Skeletal muscle cell (primary cell): ENCODE measurements at regions not wholly inside any gene's neighbourhood (a gene's known extent, or its start where the extent isn't known, plus 50 kb on each side); places are given as distances from the start of the nearest gene placed in this dataset.

Experiments
- DNase-seq: peaks from one replicate; pipeline ENCODE4 v3.0.0-alpha.2; 2010; ENCODE audit warnings: low read depth
- H3K4me3 ChIP-seq: 2 replicates; pipeline ENCODE4 v1.5.1; 2011; ENCODE audit warnings: low read depth, mild to moderate bottlenecking, control low read depth, low read length, moderate library complexity

GRCh38 chr11:103651341-103651998, 385.0 kb upstream of the DDI1 start:
- no peak for DNase-seq

GRCh38 chr11:103652013-103652412, 384.4 kb upstream of the DDI1 start:
- DNase-seq = no peak

More at GRCh38 chr11:103651341-103651998, 385.0 kb upstream of the DDI1 start:
- H3K4me3 ChIP-seq = no peak overlapping the region

GRCh38 chr11:103656382-103656781, 380.1 kb upstream of the DDI1 start:
- no peak for DNase-seq
- H3K4me3 ChIP-seq = no peak overlapping the region

More at GRCh38 chr11:103652013-103652412, 384.4 kb upstream of the DDI1 start:
- H3K4me3 ChIP-seq = no peak overlapping the region

GRCh38 chr11:103659206-103659618, 377.2 kb upstream of the DDI1 start:
- DNase-seq = no peak
- H3K4me3 ChIP-seq = no peak overlapping the region

GRCh38 chr11:103659743-103660142, 376.7 kb upstream of the DDI1 start:
- no peak for DNase-seq

GRCh38 chr11:103661185-103661584, 375.3 kb upstream of the DDI1 start:
- no peak for DNase-seq
- no peak overlapping the region for H3K4me3 ChIP-seq

More at GRCh38 chr11:103659743-103660142, 376.7 kb upstream of the DDI1 start:
- no peak overlapping the region for H3K4me3 ChIP-seq

- no peak for DNase-seq
- no peak overlapping the region for H3K4me3 ChIP-seq
Observed at GRCh38 chr11:103661991-103662390, 374.4 kb upstream of the DDI1 start.

GRCh38 chr11:103662880-103663279, 373.6 kb upstream of the DDI1 start:
- DNase-seq = no peak
- H3K4me3 ChIP-seq = no peak overlapping the region

GRCh38 chr11:103668859-103669258, 367.6 kb upstream of the DDI1 start:
- H3K4me3 ChIP-seq = no peak overlapping the region
- no peak for DNase-seq

GRCh38 chr11:103671143-103671651, 365.2 kb upstream of the DDI1 start:
- H3K4me3 ChIP-seq = no peak overlapping the region
- DNase-seq = no peak

- no peak for DNase-seq
- no peak overlapping the region for H3K4me3 ChIP-seq
Observed at GRCh38 chr11:103673773-103674172, 362.7 kb upstream of the DDI1 start.

GRCh38 chr11:103676413-103676812, 360.0 kb upstream of the DDI1 start:
- DNase-seq = peak; percentile 22
- no peak overlapping the region for H3K4me3 ChIP-seq

GRCh38 chr11:103680826-103681225, 355.6 kb upstream of the DDI1 start:
- no peak for DNase-seq
- H3K4me3 ChIP-seq = no peak overlapping the region

- no peak for DNase-seq
- H3K4me3 ChIP-seq = no peak overlapping the region
Observed at GRCh38 chr11:103681855-103682254, 354.6 kb upstream of the DDI1 start.

- DNase-seq = no peak
- H3K4me3 ChIP-seq = no peak overlapping the region
Observed at GRCh38 chr11:103682318-103683184, 353.9 kb upstream of the DDI1 start.

- no peak for DNase-seq
- H3K4me3 ChIP-seq = no peak overlapping the region
Observed at GRCh38 chr11:103683576-103683975, 352.9 kb upstream of the DDI1 start.

- no peak overlapping the region for H3K4me3 ChIP-seq
- DNase-seq = no peak
Observed at GRCh38 chr11:103688924-103689323, 347.5 kb upstream of the DDI1 start.

- H3K4me3 ChIP-seq = no peak overlapping the region
- DNase-seq = no peak
Observed at GRCh38 chr11:103690356-103690755, 346.1 kb upstream of the DDI1 start.

GRCh38 chr11:103696123-103696522, 340.3 kb upstream of the DDI1 start:
- no peak overlapping the region for H3K4me3 ChIP-seq
- DNase-seq = no peak

GRCh38 chr11:103699216-103699615, 337.2 kb upstream of the DDI1 start:
- H3K4me3 ChIP-seq = no peak overlapping the region
- DNase-seq = no peak
